NCI-H2107 treated with DMSO at 0.1 percent for 48 hours (cell line): ENCODE measurements at regions not wholly inside any gene's neighbourhood (a gene's known extent, or its start where the extent isn't known, plus 50 kb on each side); places are given as distances from the start of the nearest gene placed in this dataset.

Experiments
- DNase-seq: peaks from one replicate; lab custom pipeline; 2025; ENCODE audit not compliant: unreplicated experiment; lab: John Stamatoyannopoulos, UW

DNA sequence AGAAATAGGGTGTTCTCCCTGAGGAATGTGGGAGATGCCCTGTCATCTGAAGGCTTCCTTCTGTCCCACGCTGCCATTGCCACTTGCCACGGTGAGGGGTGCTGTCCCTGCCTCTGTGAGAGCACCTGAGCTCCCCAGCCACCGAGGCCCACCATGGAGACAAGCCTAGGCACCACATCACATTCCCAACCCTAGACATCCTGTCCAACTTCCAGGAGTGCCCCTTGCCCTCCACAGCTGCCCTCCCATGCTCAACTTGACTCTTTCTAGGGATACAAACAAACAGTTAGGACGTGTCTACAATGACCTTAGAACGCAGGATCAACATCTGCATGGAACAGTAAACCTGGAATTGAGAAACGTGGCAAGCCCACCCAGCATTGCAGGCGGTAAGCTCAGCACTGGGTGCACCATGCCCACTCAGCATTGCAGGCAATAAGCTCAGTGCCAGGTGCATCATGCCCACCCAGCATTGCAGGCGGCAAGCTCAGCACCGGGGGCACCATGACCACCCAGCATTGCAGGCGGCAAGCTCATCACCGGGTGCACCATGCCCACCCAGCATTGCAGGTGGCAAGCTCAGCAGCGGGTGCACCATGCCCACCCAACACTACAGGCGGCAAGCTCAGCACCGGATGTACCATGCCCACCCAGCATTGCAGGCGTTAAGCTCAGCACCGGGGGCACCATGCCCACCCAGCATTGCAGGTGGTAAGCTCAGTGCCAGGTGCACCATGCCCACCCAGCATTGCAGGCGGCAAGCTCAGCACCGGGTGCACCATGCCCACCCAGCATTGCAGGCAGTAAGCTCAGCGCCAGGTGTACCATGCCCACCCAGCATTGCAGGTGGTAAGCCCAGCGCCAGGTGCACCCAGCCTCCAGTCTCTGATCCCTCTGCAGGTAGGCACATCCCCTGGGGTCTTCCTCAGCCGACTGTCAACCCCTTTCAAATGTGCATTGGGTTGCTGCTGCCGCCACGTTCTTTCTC, 1463.9 kb downstream of the TBC1D22A start:
- DNase-seq: no peak

- no peak for DNase-seq
These were observed 1461.9 kb downstream of the TBC1D22A start for GRCh38 chr22:48224332-48224731.

- no peak for DNase-seq
These were observed 1461.2 kb downstream of the TBC1D22A start for GRCh38 chr22:48223488-48224190.

- no peak for DNase-seq
These were observed 1460.5 kb downstream of the TBC1D22A start for GRCh38 chr22:48222742-48223487.

DNA sequence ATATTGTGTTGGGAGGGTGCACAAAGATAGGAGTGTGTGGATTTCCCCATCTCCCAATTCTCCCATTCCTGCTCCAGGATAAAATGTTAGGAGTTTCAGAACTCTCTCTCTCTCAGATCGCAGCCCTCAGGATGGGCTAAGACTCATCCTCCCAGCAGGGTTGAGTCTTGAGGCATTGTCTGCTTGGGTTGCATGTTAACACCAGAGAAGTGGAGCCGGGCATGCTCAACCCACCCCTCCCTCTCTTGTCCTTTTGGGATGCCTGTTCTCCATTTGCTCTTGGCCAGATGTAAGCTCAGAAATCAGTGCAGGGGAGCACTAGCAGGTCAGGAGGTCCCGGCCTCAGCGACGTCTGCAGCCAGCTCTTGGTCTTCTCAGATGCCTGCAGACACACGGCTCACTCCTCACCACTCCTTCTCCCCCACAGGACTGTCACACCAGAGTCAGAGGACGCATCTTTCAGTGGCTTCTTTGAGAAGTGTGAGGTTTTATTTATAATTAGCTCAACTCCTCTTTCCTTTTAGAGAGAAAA, 1456.5 kb downstream of the TBC1D22A start:
- no peak for DNase-seq

DNA sequence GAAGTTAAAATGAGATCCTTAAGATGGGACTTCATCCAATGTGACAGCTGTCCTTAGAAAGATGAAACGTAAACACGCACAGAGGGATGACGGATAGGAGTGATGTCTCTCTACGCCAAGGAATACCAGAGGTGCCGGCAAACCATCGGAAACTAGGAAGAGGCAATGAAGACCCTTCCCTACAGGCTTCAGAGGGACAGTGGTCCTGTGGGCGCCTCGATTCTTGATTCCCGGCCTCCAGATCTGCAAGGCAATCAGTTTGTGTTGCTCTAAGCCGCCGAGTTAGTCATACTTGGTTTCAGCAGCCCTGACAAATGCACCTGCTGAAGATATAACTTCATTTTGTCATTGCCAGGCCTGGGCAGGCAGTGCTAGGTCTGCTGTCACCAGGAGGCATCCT, 1455.1 kb downstream of the TBC1D22A start:
- no peak for DNase-seq

- DNase-seq: no peak
These were observed 1450.3 kb downstream of the TBC1D22A start for GRCh38 chr22:48212727-48213126.

DNA sequence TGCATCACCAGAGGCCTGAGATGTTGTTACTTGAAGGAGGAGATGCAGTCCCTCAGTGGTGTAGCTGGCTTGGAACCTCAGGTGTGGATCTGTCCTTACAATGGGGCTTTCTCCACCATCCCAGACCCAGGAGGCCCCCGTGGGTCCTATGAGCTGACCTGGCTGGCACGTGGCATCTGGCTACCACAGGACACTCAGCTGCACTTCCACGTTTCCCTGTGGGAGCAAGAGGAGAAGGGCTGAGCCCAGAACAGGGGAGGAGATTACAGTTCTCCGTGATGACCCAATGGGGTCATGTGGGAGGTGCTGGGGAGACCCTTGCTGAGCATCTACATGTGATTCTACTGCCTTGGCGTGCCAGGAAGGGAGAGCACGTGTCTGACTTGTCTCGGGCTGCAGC, 1448.4 kb downstream of the TBC1D22A start:
- no peak for DNase-seq

DNA sequence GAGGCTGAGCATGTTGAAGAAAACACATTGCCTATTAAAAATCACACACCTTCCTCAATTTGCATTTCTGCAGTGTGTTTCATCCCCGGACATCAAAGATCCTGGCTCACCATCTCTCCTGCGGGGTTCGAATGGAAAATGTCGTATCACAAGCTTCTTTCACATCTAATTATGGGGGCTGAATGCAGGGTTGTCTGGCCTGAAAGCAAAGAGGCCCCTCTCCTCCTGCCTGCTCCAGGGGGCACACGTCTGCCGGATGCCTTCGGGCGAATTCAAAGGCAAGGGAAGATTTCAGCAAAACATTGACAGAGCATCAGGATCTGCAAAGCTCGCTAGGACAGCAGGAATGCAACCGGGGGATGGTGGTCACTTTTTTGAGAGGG, 1447.7 kb downstream of the TBC1D22A start:
- DNase-seq: no peak

GRCh38 chr22:48209473-48210197, 1447.2 kb downstream of the TBC1D22A start:
- no peak for DNase-seq

GRCh38 chr22:48208894-48209293, 1446.4 kb downstream of the TBC1D22A start:
- no peak for DNase-seq

DNA sequence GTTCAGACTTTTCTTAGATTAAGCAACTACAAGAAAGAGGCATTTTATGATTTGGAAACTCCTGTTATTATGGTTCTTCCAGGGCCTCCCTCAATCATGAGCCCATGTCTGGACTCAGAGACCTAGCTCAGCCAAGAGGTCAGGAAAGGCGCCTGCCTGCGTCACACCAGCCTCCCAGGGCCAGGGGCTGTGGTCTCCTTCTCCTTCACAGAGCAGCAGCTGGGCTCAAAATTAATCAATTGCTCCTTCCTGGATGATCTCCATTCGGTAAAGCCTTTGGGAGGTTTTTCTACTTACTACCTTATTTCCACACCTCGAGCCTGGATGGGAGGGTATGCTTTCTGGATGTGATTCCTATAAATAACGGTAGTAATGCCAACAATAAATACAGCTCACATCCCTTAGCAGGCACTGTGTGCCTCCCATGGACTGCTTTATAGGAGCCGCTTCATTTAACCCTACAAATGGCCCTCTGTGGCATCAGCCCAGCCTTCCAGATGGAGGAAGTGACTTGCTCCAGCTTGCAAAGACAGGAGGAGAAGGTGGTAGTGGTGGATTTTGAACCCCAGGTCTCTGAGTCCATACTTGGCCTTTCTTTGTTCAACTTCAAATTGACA, 1445.6 kb downstream of the TBC1D22A start:
- DNase-seq: no peak

DNA sequence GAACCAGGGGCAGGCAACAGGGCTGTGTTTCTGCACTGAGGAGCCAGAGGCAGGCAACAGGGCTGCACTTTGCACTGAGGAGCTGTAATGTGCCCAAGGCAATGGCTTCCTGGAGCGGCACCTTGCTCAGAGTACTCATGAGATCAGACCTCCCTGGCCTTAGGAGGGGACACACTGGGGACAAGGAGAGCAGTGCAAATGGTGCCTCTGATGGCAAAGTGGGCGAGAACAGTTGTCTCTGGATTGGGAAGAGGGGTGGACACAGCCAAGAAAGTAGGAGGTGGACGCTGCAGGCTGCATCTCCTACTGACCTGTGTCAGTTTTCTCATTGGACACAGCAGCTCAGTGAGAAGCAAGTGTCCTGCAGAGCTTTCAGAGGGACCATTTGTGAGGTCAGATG, 1443.3 kb downstream of the TBC1D22A start:
- DNase-seq: no peak

GRCh38 chr22:48205161-48205560, 1442.7 kb downstream of the TBC1D22A start:
- DNase-seq: no peak

GRCh38 chr22:48204296-48204695, 1441.8 kb downstream of the TBC1D22A start:
- no peak for DNase-seq

GRCh38 chr22:48199667-48200066, 1437.2 kb downstream of the TBC1D22A start:
- no peak for DNase-seq

DNA sequence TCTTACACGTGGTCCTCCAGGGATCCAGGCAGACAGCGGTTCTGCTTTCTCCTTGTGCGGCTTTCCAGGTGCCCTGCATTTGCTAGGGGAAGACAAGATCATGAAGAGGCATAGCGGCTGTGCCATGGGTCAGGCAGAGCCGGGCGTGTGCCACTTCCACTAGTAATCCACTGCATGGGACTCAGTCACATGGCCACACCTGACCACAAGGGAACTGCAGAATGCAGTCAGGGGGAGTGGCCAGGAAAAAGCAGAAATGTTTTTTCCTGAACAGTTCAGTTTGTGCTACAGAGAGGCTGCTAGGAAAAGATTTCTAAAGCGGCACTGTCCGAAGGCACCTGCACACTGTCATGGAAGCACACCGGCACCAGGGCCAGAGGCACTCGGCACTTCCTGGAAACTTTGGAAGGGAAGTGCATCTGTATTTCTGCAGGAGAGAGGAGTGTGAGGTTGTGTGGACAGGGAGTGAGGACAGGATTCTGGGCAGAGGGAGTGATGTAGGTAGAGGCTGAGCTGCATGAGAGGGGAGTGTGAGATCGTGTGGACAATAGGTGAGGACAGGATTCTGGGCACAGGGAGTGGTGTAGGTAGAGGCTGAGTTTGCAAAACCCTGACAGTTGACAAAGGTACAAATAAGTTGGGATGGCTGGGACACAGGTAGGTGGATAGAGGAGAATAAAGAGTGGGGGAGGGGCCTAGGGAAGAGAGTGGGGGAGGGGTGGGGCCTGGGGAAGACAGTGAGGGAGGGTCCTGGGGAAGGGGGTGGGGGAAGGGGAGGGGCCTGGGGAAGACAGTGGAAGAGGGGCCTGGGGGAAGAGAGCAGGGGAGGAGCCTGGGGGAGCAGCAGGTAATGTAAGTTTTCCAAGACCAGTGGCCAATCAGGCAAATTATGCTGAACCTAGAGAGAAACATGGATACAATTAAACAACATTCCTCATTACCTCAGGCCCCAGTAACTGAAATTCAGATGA, 1436.3 kb downstream of the TBC1D22A start:
- no peak for DNase-seq

GRCh38 chr22:48197189-48197690, 1434.8 kb downstream of the TBC1D22A start:
- no peak for DNase-seq

- no peak for DNase-seq
These were observed 1430.5 kb downstream of the TBC1D22A start for GRCh38 chr22:48192920-48193319.
